Smooth muscle cell (in vitro differentiated cells): ENCODE measurements at regions not wholly inside any gene's neighbourhood (a gene's known extent, or its start where the extent isn't known, plus 50 kb on each side); places are given as distances from the start of the nearest gene placed in this dataset.

ENCODE experiments used
- DNase-seq: peaks from one replicate; lab custom pipeline; 2025; ENCODE audit not compliant: unreplicated experiment; lab: John Stamatoyannopoulos, UW
- H2AFZ ChIP-seq: fragments of 200-600 bp; sonication (generic); 2 replicates; pipeline ENCODE4 v1.6.0; 2016; ENCODE audit warnings: antibody characterized with exemption, low read depth, mild to moderate bottlenecking
- H3F3A ChIP-seq: fragments of 200-600 bp; sonication (generic); 2 replicates; pipeline ENCODE4 v1.6.0; 2017; ENCODE audit warnings: antibody characterized with exemption, low read depth
- H3K27ac ChIP-seq: fragments of 200-600 bp; sonication (generic); 2 replicates; pipeline ENCODE4 v1.5.1; 2016; ENCODE audit warnings: low read depth, mild to moderate bottlenecking
- H3K27me3 ChIP-seq: fragments of 200-600 bp; sonication (generic); 2 replicates; pipeline ENCODE4 v1.6.1; 2016; ENCODE audit warnings: low read depth, mild to moderate bottlenecking
- H3K36me3 ChIP-seq: fragments of 200-600 bp; sonication (generic); 2 replicates; pipeline ENCODE4 v1.5.1; 2016; ENCODE audit warnings: low read depth
- H3K4me1 ChIP-seq: fragments of 200-600 bp; sonication (generic); 2 replicates; pipeline ENCODE4 v1.5.1; 2016; ENCODE audit warnings: low read depth
- H3K4me2 ChIP-seq: fragments of 200-600 bp; sonication (generic); 2 replicates; pipeline ENCODE4 v1.6.0; 2016; ENCODE audit warnings: mild to moderate bottlenecking
- H3K4me3 ChIP-seq: fragments of 200-600 bp; sonication (generic); 2 replicates; pipeline ENCODE4 v1.5.1; 2016; ENCODE audit warnings: mild to moderate bottlenecking
- H3K79me2 ChIP-seq: fragments of 200-600 bp; sonication (generic); 2 replicates; pipeline ENCODE4 v1.6.0; 2016; ENCODE audit warnings: low read depth, mild to moderate bottlenecking
- H3K9ac ChIP-seq: fragments of 200-600 bp; sonication (generic); 2 replicates; pipeline ENCODE4 v1.6.0; 2016; ENCODE audit warnings: low read depth
- H3K9me3 ChIP-seq: fragments of 200-600 bp; sonication (generic); replicated peaks from 2 replicates; pipeline ENCODE4 v1.5.1; 2016; ENCODE audit warnings: low read depth
- H4K20me1 ChIP-seq: fragments of 200-600 bp; sonication (generic); 2 replicates; pipeline ENCODE4 v1.6.0; 2016; ENCODE audit warnings: low read depth
- CTCF ChIP-seq: fragments of 200-600 bp; sonication (generic); IDR thresholded peaks from 2 replicates; pipeline ENCODE4 v1.5.1; 2017; ENCODE audit warnings: borderline replicate concordance, mild to moderate bottlenecking, antibody characterized with exemption; ENCODE audit not compliant: insufficient read depth, poor library complexity, severe bottlenecking
- WGBS: methylation state at CpG from one replicate; pipeline ENCODE4 v1.1.7; 2016; ENCODE audit warnings: low lambda C conversion rate; 5-methylcytosine and 5-hydroxymethylcytosine counted together

GRCh38 chr15:70283511-70283910, 185.8 kb upstream of the TLE3 start:
- H3K79me2 ChIP-seq = no peaks in the 10 kb centered on the region
- no peak overlapping the region for H2AFZ ChIP-seq
- 40% methylated on average over 1 of the region's 1 CpG for WGBS
- TF ChIP-seq CTCF = no peak
- DNase-seq = no peak
- no peaks in the 10 kb centered on the region for H3K36me3 ChIP-seq
- H4K20me1 ChIP-seq = no peaks in the 10 kb centered on the region
- no peak overlapping the region for H3K27ac ChIP-seq
- H3K4me3 ChIP-seq = no peak overlapping the region
- H3K9ac ChIP-seq = no peak overlapping the region
- H3K4me1 ChIP-seq = no peaks in the 10 kb centered on the region
- no peaks in the 10 kb centered on the region for H3K27me3 ChIP-seq
- no peaks in the 10 kb centered on the region for H3K9me3 ChIP-seq
- peaks cover 5% of the 10 kb centered on the region for H3F3A ChIP-seq
- no peak overlapping the region for H3K4me2 ChIP-seq

- 27% methylated on average over 4 of the region's 4 CpGs for WGBS
- no peaks in the 10 kb centered on the region for H3F3A ChIP-seq
- H3K4me2 ChIP-seq = no peak overlapping the region
- no peaks in the 10 kb centered on the region for H3K79me2 ChIP-seq
- no peak overlapping the region for H3K9ac ChIP-seq
- no peaks in the 10 kb centered on the region for H4K20me1 ChIP-seq
- peak overlapping the region; percentile 25 for H3K27ac ChIP-seq
- no peaks in the 10 kb centered on the region for H3K4me1 ChIP-seq
- no peak overlapping the region for H3K4me3 ChIP-seq
- H2AFZ ChIP-seq = no peak overlapping the region
- DNase-seq = no peak
- H3K36me3 ChIP-seq = no peaks in the 10 kb centered on the region
- TF ChIP-seq CTCF = no peak
- no peaks in the 10 kb centered on the region for H3K27me3 ChIP-seq
- no peaks in the 10 kb centered on the region for H3K9me3 ChIP-seq
These were observed 184.1 kb upstream of the TLE3 start for GRCh38 chr15:70281811-70282307.

GRCh38 chr15:70281261-70281810, 183.6 kb upstream of the TLE3 start:
- Histone ChIP-seq H3F3A (no peaks in the 10 kb centered on the region), H2AFZ (no peak overlapping the region), H3K27me3 (no peaks in the 10 kb centered on the region), H3K27ac (no peak overlapping the region), H3K9ac (no peak overlapping the region), H3K79me2 (no peaks in the 10 kb centered on the region), H3K36me3 (no peaks in the 10 kb centered on the region), H3K4me3 (no peak overlapping the region), H3K4me2 (no peak overlapping the region), H3K9me3 (no peaks in the 10 kb centered on the region), H3K4me1 (no peaks in the 10 kb centered on the region), H4K20me1 (no peaks in the 10 kb centered on the region)
- 86% methylated on average over 3 of the region's 3 CpGs for WGBS
- TF ChIP-seq CTCF = no peak
- no peak for DNase-seq

GRCh38 chr15:70280781-70281180, 183.1 kb upstream of the TLE3 start:
- H3K9me3 ChIP-seq = no peaks in the 10 kb centered on the region
- WGBS = 86% methylated on average over 6 of the region's 6 CpGs
- no peak for TF ChIP-seq CTCF
- no peak overlapping the region for H3K9ac ChIP-seq
- DNase-seq = no peak
- no peak overlapping the region for H2AFZ ChIP-seq
- no peak overlapping the region for H3K27ac ChIP-seq
- no peak overlapping the region for H3K4me3 ChIP-seq
- no peak overlapping the region for H3K4me2 ChIP-seq
- no peaks in the 10 kb centered on the region for H3K36me3 ChIP-seq
- no peaks in the 10 kb centered on the region for H4K20me1 ChIP-seq
- no peaks in the 10 kb centered on the region for H3K4me1 ChIP-seq
- no peaks in the 10 kb centered on the region for H3K27me3 ChIP-seq
- H3F3A ChIP-seq = no peaks in the 10 kb centered on the region
- H3K79me2 ChIP-seq = no peaks in the 10 kb centered on the region
